Adrenal gland (tissue), 5 donors: ENCODE measurements at regions not wholly inside any gene's neighbourhood (a gene's known extent, or its start where the extent isn't known, plus 50 kb on each side); places are given as distances from the start of the nearest gene placed in this dataset.

Experiments used
- POLR2A ChIP-seq, 2 donors: fragments of 450-650 bp; IDR thresholded peaks; one replicate each; pipeline ENCODE4 v1.6.1; 2017; ENCODE audit warnings: antibody characterized with exemption in 2 of 2, mild to moderate bottlenecking in 2 of 2, moderate library complexity in 1 of 2
- TF ChIP-seq, protein P1 (sequence below), 6 experiments: fragments of 450-650 bp in 4 of 6; fragments of 200-600 bp in 2 of 6; sonication (generic) in 1 of 6; IDR thresholded peaks; 1 replicate in 5 of 6; 2 replicates in 1 of 6; pipeline versions ENCODE4 v1.5.1 to v1.8.0; 2016 to 2021; ENCODE audit warnings: antibody characterized with exemption in 6 of 6, mild to moderate bottlenecking in 2 of 6, moderate library complexity in 1 of 6
- donor health status: DM: no; HTN: no; CAD: no.

GRCh38 chr18:77329651-77330050, 80.0 kb downstream of the GALR1 start:
- TF ChIP-seq, protein P1, sequence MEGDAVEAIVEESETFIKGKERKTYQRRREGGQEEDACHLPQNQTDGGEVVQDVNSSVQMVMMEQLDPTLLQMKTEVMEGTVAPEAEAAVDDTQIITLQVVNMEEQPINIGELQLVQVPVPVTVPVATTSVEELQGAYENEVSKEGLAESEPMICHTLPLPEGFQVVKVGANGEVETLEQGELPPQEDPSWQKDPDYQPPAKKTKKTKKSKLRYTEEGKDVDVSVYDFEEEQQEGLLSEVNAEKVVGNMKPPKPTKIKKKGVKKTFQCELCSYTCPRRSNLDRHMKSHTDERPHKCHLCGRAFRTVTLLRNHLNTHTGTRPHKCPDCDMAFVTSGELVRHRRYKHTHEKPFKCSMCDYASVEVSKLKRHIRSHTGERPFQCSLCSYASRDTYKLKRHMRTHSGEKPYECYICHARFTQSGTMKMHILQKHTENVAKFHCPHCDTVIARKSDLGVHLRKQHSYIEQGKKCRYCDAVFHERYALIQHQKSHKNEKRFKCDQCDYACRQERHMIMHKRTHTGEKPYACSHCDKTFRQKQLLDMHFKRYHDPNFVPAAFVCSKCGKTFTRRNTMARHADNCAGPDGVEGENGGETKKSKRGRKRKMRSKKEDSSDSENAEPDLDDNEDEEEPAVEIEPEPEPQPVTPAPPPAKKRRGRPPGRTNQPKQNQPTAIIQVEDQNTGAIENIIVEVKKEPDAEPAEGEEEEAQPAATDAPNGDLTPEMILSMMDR (IDR thresholded peaks at IDR 0.05), result no peak
- no peak for TF ChIP-seq POLR2A (IDR thresholded peaks at IDR 0.05)
